ENCODE measurements at regions not wholly inside any gene's neighbourhood (a gene's known extent, or its start where the extent isn't known, plus 50 kb on each side); places are given as distances from the start of the nearest gene placed in this dataset.

GRCh38 chr5:88140396-88140855 is 128.2 kb downstream of the TMEM161B start:
- DNase-seq (ENCODE audit: low spot score) = no peak
- TF ChIP-seq, protein P1, sequence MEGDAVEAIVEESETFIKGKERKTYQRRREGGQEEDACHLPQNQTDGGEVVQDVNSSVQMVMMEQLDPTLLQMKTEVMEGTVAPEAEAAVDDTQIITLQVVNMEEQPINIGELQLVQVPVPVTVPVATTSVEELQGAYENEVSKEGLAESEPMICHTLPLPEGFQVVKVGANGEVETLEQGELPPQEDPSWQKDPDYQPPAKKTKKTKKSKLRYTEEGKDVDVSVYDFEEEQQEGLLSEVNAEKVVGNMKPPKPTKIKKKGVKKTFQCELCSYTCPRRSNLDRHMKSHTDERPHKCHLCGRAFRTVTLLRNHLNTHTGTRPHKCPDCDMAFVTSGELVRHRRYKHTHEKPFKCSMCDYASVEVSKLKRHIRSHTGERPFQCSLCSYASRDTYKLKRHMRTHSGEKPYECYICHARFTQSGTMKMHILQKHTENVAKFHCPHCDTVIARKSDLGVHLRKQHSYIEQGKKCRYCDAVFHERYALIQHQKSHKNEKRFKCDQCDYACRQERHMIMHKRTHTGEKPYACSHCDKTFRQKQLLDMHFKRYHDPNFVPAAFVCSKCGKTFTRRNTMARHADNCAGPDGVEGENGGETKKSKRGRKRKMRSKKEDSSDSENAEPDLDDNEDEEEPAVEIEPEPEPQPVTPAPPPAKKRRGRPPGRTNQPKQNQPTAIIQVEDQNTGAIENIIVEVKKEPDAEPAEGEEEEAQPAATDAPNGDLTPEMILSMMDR (IDR thresholded peaks at IDR 0.05; ENCODE audit: borderline replicate concordance, control extremely low read depth, extremely low read depth, insufficient read depth, missing control alignments) = no peak
- in situ Hi-C loops (cut with MboI; ENCODE audit: low sequenced_read_pairs, unreplicated experiment) = loop anchor here (10.0 kb wide), 1 partner anchor 534 kb away; no protein-coding TSS in a partner anchor

DNA sequence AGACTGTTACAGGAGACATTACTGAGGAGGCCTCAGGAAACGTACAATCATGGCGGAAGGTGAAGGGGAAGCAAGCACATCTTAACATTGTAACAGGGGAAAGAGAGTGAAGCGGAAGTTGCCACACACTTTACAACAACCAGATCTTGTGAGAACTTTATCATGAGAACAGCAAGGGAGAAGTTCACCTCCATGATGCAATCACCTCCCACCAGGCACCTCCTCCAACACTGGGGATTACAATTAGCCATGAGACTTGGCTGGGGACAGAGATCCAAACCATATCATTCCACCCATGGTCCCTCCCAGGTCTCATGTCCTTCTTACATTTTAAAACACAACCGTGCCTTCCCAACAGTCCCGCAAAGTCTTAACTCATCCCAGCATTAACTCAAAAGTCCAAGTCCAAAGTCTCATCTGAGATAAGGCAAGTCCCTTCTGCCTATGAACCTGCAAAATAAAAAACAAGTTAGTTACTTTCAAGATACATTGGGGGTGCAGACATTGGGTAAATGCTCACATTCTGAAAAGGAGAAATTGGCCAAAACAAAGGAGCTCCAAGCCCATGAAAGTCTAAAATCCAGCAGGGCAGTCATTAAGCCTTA is 138.3 kb downstream of the TMEM161B start:
- DNase-seq (ENCODE audit: low spot score) = no peak
- in situ Hi-C loops (cut with MboI; ENCODE audit: low sequenced_read_pairs, unreplicated experiment) = no loop called here
- TF ChIP-seq, protein P1 (IDR thresholded peaks at IDR 0.05; ENCODE audit: borderline replicate concordance, control extremely low read depth, extremely low read depth, insufficient read depth, missing control alignments) = no peak

DNA sequence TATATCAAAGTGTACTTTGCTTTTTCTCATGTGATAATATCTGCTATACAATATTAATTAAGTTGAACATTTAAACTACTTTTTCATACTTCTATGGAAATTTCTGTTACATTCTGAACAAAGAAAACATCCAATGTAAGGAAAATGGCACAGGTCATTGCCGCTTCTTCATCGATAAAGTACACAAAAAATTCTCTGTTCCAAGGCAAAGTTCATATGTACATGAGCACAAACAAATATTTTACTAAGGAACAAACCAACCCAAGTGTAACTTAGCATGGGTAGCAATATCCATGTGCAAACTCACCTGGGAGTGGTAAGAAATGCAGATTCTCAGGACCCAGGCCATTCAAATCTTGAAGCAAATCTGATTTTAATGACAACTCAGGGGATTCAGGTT is 139.8 kb downstream of the TMEM161B start:
- TF ChIP-seq, protein P1 (IDR thresholded peaks at IDR 0.05; ENCODE audit: borderline replicate concordance, control extremely low read depth, extremely low read depth, insufficient read depth, missing control alignments) = no peak
- in situ Hi-C loops (cut with MboI; ENCODE audit: low sequenced_read_pairs, unreplicated experiment) = no loop called here
- no peak for DNase-seq (ENCODE audit: low spot score)

DNA sequence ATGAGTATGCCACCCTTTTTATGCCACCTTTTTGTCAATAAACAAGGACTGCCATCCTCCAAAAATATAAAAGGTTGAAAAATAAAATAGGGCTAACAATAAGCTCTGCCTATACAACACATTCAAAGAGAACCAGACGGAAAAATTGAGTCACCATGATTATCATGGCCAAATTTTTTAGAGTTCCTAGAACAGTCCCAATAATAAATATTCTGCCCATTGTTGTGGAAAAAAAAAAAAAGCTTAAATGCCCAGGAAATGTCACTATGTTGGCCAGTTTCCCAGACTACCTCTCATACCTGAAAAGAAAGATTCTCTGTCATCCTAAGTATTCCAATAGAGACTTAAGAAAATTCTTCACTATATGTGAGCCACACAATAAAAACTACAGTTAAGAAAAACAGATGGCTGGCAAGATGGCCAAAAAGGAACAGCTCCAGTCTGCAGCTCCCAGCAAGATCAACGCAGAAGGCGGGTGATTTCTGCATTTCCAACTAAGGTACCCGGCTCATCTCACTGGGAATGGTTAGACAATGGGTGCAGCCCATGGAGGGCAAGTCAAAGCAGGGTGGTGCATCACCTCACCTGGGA is 149.0 kb downstream of the TMEM161B start:
- in situ Hi-C loops (cut with MboI; ENCODE audit: low sequenced_read_pairs, unreplicated experiment) = no loop called here
- DNase-seq (ENCODE audit: low spot score) = no peak
- TF ChIP-seq, protein P1 (IDR thresholded peaks at IDR 0.05; ENCODE audit: borderline replicate concordance, control extremely low read depth, extremely low read depth, insufficient read depth, missing control alignments) = no peak

DNA sequence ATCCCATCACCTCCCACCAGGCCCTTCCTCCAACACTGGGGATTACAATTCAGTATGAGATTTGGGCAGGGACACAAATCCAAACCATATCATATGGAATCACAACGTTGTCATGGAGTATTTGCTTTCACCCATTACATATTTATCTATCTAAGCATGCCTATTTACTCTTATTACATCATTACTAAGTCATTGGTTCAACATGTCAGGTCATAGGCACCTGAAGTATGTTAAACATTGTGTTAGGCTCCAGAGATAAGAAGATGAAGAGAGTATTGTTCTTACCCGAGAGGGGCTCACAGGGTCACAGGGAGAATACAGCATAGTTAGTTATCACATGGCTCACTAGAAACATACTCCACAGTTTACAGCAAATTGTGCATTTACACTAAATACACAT is 150.5 kb downstream of the TMEM161B start:
- TF ChIP-seq, protein P1 (IDR thresholded peaks at IDR 0.05; ENCODE audit: borderline replicate concordance, control extremely low read depth, extremely low read depth, insufficient read depth, missing control alignments) = no peak
- in situ Hi-C loops (cut with MboI; ENCODE audit: low sequenced_read_pairs, unreplicated experiment) = no loop called here
- DNase-seq (ENCODE audit: low spot score) = no peak

DNA sequence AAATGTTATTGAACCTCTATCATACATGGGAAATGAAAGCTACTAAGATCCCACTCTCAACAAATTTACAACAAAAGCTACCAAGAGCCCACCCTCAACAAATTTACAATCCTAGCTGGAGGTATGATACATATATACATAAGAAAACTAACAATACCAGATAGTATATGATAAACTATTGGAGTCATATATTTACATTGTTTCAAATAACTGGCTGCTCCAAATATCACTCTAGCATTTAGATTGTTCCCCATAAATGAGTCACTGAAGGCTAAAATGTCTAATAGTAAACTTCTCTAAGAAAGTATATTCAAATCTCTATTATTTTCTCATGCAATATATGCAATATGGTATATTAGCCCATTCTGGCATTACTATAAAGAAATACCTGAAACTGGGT is 151.1 kb downstream of the TMEM161B start:
- TF ChIP-seq, protein P1 (IDR thresholded peaks at IDR 0.05; ENCODE audit: borderline replicate concordance, control extremely low read depth, extremely low read depth, insufficient read depth, missing control alignments) = no peak
- in situ Hi-C loops (cut with MboI; ENCODE audit: low sequenced_read_pairs, unreplicated experiment) = no loop called here
- no peak for DNase-seq (ENCODE audit: low spot score)

All from GM13976 (cell line).